Hypothalamus (tissue), 51 donors: ENCODE measurements at regions not wholly inside any gene's neighbourhood (a gene's known extent, or its start where the extent isn't known, plus 50 kb on each side); places are given as distances from the start of the nearest gene placed in this dataset.

Experiments used
- DNase-seq, 51 donors: peaks; one replicate each; lab custom pipeline; 2025; lab: John Stamatoyannopoulos, UW

DNA sequence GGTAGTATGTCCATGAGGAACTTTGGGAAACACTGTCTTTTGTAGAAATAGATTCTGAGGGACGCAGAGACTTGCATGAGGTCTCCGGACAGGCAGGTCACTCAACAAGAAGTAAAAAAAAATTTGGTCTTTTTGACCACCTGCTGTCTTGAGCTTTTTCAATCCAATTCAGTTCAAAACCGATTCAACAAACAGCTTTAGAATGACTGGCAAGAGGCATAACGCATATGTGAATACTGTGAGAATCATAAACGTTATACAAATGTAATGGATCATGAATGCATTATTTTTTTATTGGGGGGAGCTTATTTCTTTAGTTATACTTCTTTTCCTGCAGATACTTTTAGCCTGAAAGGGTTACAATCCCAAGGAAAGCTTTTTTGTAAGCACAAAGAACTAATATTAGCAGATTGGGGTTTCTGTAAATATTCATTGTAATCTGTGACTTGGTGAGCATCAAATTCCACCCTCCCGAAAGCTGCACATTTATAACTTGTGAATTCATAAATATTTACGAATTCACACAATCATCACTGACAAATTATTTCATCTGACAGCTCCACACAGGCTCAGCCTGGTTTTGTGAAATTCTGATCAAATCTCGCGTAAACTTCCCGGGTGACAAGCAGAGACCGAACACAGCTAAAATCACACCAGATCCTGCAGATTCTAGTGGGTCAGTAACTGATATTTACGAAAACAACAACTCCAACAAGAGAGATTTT lies 507.7 kb downstream of the MN1 start:
- no peak for DNase-seq

- peak in 1 of 51 donors; percentile 12 for DNase-seq
These were observed 506.5 kb downstream of the MN1 start for GRCh38 chr22:27295040-27295439.

DNA sequence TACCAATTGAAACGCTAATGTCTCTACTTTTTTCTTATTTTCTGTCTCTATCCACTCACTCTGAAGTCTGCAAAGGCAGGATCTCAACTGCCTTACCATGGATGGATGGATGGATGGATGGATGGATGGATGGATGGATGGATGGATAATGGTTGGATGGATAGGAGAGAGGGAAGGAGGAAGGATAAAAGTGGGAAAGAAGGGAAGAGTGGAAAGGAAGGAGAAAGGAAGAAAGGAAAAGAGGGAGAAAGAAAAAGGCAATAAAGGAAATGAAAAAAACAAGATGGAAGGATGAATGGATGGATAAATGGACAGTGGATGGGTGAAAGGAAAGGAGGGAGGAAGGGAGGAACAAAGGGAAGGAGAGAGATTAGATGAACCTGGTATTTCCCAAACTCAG lies 506.0 kb downstream of the MN1 start:
- DNase-seq = no peak

DNA sequence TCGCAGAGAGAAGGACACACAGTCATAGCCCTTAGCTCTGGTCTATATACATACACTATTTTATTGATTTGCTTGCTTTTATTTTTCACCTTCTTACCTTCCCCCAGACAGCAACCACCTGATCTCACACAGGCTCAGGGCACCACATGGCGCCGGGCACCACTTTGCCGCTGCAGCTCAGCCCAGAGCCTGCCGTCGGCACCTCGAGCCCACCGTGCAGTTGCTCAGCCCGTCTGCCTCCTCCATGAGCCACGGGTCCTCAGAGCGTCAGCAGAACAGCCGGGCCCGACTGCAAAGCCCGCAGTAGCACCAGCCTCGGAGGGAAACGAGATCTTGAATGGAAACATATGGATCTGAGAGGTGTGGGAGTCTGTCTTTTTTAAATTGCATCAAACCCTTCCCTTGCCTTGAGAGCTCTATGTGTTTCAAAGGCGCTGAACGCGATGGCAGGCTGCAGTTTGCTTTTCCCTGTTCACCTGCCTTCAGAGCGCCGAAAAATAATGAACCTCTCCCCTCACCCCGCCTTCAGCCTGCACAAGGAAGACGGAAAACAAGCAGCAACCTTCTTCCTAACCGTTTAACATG lies 505.4 kb downstream of the MN1 start:
- DNase-seq = peak in 1 of 51 donors; percentile 36

DNA sequence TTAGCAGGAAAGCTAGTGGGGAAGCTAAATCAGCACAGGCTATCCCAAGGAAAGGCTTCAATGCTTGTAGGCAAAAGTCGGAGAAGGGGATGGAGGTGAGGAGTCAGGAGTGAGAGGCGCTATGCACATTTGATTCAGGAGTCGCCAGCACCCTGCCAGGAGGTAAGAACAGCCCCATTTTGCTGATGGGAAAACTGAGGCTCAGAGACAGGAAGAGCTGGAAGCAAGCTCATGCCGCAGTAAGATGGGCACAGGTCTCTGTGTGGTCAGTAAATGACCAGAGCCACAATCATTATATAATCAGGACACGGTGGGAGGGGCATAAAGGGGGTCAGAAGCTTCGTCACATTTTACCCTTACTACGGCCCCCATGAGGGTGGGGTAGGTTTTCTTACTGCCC lies 504.4 kb downstream of the MN1 start:
- DNase-seq = no peak

DNA sequence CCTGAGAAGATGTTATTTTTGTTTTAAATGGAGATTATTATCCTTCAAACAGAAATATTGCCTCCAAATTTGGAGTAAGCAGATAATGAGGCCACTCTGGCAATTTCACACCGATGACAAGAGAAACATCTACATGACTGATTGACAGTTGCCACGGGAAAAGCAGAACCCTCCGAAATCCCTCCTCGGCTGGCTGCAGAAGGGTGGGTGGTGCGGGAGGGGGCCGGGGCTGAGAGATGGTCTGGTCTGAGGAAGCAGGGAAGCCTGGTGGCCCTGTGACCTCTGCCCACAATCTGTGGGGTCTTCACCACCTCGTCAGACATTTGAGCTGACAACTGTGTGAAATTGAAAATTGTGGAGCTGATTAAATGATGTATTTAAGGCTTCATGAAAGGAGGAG lies 503.2 kb downstream of the MN1 start:
- DNase-seq = no peak

DNA sequence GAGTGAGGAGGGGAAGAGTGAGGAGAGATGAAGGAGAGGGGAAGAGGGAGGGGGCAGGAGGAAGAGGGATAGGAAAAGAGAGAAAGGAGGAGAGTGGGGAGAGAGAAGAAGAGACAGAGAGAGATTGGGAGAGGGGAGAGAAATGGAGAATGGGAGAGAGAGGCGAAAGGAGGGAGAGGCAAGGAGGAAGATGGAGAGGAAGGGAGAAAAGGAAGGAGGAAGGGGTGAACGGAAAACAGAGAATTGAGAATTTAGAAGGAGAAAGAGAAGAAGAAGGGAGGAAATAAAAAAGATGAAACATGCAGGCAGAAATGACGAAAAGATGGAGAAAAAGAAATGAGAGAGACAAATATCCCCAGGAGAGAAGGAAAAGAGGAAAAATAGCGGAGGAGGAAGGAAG lies 502.8 kb downstream of the MN1 start:
- DNase-seq = no peak

DNA sequence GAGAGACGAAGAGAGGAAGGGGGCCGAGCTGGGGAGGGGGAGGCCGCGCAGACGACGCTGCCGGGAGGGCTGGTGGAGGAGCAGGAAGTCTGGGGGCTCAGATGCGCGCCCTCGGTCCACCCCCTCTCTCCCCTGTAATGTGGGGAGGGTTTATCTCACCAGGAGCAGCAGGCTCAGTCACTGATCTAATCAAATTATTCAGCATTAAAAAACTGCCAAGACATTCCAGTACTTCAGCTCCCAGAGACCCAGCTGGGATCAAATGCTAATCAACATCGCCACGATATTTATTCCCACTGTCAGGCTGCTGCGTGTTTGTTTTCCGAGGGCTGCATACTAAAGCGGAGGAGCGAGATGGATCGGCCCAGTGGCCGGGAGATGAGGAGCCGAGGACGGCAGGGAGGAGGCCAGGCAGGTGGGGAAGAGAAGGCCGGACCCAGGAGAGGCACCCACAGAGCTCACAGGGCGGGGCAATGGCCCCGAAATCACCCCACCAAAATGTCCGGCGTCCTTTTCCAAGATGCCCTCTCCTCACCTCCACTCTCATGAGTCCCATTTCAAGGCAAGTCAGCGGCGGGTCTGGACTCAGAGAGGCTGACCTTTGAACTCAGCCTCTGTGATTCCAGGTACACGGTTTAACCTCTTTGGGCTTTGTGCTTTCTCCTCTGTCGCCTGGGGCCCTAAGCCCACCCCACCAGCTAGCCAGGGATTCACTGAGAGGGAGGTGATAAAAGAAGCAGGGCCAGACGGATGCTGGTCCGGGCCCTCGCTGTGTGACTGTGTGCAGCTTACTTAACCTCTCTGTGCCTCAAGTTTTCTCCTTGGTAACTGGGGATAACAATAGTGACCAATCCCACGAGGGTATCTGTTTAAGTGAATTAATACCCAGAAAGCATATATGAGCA lies 502.1 kb downstream of the MN1 start:
- DNase-seq = no peak

DNA sequence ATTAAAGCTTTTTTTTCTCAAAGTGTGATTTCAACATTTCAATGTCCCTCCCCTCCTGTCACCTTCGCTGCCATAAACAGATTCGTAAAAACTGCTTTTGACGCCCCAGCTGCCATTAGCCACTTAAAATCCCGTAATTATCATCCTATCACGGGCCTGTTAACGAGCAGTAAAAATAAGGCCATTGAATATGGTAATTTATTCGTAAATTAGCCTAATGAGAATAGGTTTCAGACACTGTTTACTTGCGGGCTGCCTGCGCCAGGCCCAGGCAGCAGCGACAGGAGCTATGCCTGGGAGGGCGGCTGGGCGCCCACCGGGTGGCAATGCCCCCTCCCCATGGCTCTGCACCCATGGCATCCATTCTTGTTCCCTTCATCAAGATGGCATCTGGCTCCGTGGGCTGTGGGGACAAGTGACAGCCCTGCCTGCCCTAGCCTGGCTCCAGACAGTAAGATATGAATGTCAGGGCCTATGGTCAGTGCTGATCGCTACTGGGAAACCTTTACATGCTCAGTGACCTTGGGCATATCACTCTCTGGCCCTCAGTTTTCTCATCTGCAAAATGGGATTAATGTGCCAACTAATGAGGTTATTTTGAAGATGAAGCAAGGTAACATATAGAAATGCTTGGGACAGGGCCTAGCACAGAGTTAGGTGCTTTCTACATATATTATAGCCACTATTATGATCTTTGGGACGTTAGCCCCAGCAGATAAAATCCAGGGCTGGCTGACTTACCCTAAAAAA lies 500.8 kb downstream of the MN1 start:
- no peak for DNase-seq

DNA sequence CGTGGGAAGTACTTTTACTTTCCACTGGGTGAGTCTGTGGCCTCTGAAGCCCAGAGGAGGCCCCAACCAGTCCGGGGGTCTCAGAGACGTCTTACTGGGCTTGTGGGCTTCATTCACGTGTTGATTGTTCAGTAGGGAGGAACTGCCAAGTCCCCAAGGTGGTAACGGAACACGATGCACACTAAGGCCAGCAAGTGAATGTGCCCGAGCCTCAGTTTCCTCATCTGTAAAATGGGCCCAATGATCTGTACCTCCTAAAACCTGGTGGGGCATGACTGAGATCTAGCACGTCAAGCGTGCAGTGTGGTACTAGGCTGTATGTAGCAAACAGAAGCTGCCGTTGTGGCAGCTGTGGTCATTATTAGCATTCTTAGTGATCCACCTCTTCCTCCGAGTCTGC lies 499.1 kb downstream of the MN1 start:
- no peak for DNase-seq

DNA sequence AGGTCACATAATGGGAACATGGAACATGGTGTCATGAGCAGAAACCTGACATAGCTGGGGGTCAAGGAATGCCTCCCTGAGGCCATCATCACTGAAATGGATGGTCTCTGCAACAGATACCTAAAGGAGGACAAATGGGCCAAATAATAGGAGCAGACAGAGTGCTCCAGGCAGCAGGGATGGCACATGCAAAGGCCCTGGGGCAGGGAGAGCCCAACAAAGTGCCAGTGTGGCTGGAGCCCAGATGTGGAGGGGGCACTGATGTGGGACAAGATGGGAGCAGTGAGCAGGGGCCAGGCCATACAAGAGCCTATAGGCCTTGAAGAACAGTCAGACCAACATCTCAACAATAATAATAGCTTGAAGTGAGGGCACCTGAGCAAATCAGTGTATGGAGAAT lies 497.8 kb downstream of the MN1 start:
- no peak for DNase-seq

DNA sequence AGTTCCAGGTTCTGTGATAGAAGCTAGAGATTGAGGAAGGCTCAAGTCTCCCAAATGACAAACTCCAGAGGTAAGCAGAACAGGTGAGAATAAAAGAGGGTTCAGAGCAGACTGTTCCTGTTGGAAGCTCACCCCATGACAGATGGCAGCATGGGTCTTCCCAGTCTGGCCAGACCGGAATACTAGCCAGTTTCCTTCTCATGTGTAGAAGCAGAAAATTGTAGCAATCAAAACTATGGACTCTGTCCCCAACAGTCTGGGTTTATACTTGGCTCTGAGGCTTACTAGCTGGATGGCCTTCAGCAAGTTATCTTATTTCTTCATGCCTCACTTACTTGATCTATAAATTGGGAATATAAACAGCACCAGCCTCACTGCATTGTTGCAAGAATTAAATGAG lies 494.8 kb downstream of the MN1 start:
- no peak for DNase-seq

- no peak for DNase-seq
These were observed 493.9 kb downstream of the MN1 start for GRCh38 chr22:27307545-27308247.

DNA sequence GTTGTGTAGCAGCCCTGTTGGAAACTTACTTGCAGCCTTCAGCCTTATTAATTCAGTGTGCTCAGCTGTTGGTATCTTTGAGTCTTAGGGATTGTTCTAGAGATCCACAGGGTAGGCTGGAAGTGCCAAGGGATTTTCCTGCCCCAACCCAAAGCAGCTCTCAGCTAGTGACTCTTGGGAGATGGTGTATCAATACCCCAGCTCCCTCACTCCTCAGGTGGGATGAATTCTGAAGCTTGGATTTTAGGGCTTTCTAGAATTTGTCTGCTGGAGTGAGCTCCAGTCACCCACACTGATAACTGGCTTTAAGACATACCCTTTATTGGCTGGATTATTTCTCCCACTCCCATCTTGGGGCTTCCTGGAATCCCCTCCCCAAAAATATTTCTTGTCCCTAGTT lies 493.0 kb downstream of the MN1 start:
- DNase-seq = no peak

DNA sequence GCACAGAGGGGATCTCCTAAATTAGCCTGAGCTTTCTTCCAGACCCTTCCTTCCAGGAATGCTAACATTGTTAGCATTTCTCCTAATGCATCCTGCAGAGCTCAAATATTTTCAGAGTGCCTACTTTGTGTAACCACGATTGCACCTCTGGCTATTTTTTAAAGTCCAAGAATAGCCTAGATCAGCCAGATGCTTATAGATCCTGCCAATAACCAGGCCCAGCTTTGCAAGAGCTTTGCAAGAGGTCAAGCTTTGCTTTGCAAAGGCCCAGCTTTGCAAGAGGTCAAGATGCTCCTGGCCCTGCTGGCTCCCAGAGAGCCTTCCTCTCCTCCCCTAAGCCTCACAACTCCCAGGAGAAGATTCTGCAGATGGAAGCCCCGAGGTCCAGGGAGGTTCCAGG lies 491.9 kb downstream of the MN1 start:
- DNase-seq = no peak

DNA sequence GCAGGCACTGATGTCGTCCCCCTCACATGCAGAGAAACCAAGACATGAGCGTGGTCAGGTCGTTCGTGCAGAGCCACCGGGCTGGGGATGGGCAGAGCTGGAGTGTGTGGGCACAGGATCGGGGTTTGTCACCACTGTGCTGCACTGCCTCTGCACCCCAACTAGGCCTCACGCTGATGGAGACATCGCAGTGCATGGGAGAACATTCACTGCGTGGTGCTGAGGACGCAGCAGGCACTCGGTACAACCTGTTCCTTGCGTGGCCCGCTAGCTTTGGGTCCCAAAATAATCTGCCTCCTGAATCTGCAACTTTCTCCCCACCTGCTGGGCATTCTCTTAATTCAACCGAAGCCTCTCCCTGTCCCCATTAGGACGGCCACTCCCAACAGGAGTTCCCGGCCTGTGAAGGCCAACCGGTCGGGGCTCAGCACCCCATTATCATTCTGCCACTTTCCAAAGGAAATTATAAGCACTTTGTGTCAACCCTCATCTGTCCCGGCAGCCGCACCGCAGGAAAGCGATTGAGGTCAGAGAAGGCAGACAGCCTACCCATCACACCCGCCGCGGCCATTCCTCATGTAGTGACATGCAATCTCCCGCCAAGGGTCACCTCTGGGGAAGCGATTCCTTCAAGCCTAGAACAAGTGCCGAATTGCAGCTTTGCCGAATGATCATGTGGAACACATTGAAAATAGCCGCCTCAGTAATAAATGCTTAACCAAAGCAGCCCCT lies 490.4 kb downstream of the MN1 start:
- DNase-seq = peak in 1 of 51 donors; percentile 33

- peak in 1 of 51 donors; percentile 65 for DNase-seq
These were observed 489.6 kb downstream of the MN1 start for GRCh38 chr22:27311698-27312550.

DNA sequence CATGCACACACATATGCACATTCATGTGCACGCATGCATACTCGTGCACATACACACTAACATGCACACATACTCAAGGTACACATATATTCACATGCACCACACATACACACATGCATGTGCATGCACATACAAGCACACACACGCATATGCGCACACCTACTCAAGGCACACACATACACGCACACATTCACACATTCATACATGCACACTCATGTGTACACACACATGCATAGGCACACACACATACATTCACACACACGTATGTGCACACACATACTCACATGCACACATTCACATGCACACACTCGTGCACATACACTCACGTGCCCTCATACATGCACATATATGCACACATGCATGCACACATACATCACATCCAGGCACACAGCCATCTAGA lies 489.0 kb downstream of the MN1 start:
- DNase-seq = no peak
